ENCODE measurements at regions not wholly inside any gene's neighbourhood (a gene's known extent, or its start where the extent isn't known, plus 50 kb on each side); places are given as distances from the start of the nearest gene placed in this dataset.

GRCh38 chr22:46064228-46064965 lies 85.9 kb upstream of the PPARA start:
- intact Hi-C loops (cut with micrococcal nuclease; ENCODE audit: unreplicated experiment) = no loop called here
- H4K20me1 ChIP-seq (ENCODE audit: insufficient read depth, low read length) = no peaks in the 10 kb centered on the region
- H3K79me2 ChIP-seq (ENCODE audit: insufficient read depth, low read depth, low read length) = no peaks in the 10 kb centered on the region
- DNase-seq (ENCODE audit: low spot score) = no peak
- H3K9me3 ChIP-seq (ENCODE audit: low read length) = no peaks in the 10 kb centered on the region
- TF ChIP-seq EZH2phosphoT487 (IDR thresholded peaks at IDR 0.05; ENCODE audit: borderline replicate concordance, low read depth, low read length) = no peak
- no peak for TF ChIP-seq CTCF (conservative IDR thresholded peaks at IDR 0.05; ENCODE audit: low read length)
- no peak overlapping the region for H3K27ac ChIP-seq (ENCODE audit: low read depth, low read length, poor library complexity, severe bottlenecking)
- BruUV-seq (replicated peaks) = no TSS peak
- no peaks in the 10 kb centered on the region for H3K36me3 ChIP-seq (ENCODE audit: insufficient read depth, low read length)
- no peak overlapping the region for H3K4me2 ChIP-seq (ENCODE audit: low read length)
- H3K4me1 ChIP-seq (ENCODE audit: insufficient read depth, low read length, poor library complexity, severe bottlenecking) = peaks cover 27% of the 10 kb centered on the region
- H3K9me2 ChIP-seq (ENCODE audit: insufficient read depth, low read length) = no peaks in the 10 kb centered on the region
- H3K4me3 ChIP-seq (ENCODE audit: low read depth, low read length, poor library complexity, severe bottlenecking) = no peak overlapping the region
- H2AFZ ChIP-seq (ENCODE audit: low read length) = no peak overlapping the region
- ChIA-PET CTCF (ENCODE audit: unreplicated experiment) (no interaction called here), POLR2A (no interaction called here)

GRCh38 chr22:46064966-46065666 lies 85.2 kb upstream of the PPARA start:
- H3K4me3 ChIP-seq (ENCODE audit: low read depth, low read length, poor library complexity, severe bottlenecking) = no peak overlapping the region
- H3K4me1 ChIP-seq (ENCODE audit: insufficient read depth, low read length, poor library complexity, severe bottlenecking) = peaks cover 34% of the 10 kb centered on the region
- H2AFZ ChIP-seq (ENCODE audit: low read length) = no peak overlapping the region
- H3K9me2 ChIP-seq (ENCODE audit: insufficient read depth, low read length) = no peaks in the 10 kb centered on the region
- H3K4me2 ChIP-seq (ENCODE audit: low read length) = no peak overlapping the region; the same call in 1 of the 2 replicates
- BruUV-seq (replicated peaks) = no TSS peak
- TF ChIP-seq CTCF (conservative IDR thresholded peaks at IDR 0.05; ENCODE audit: low read length) (no peak), EZH2phosphoT487 (IDR thresholded peaks at IDR 0.05; ENCODE audit: borderline replicate concordance, low read depth, low read length) (no peak)
- no peak overlapping the region for H3K27ac ChIP-seq (ENCODE audit: low read depth, low read length, poor library complexity, severe bottlenecking)
- no peaks in the 10 kb centered on the region for H3K9me3 ChIP-seq (ENCODE audit: low read length)
- ChIA-PET CTCF (ENCODE audit: unreplicated experiment) (no interaction called here), POLR2A (no interaction called here)
- no peaks in the 10 kb centered on the region for H3K79me2 ChIP-seq (ENCODE audit: insufficient read depth, low read depth, low read length)
- H3K36me3 ChIP-seq (ENCODE audit: insufficient read depth, low read length) = no peaks in the 10 kb centered on the region
- DNase-seq (ENCODE audit: low spot score) = no peak
- intact Hi-C loops (cut with micrococcal nuclease; ENCODE audit: unreplicated experiment) = no loop called here
- no peaks in the 10 kb centered on the region for H4K20me1 ChIP-seq (ENCODE audit: insufficient read depth, low read length)

Measured in OCI-LY7 (cell line).